ENCODE measurements at regions not wholly inside any gene's neighbourhood (a gene's known extent, or its start where the extent isn't known, plus 50 kb on each side); places are given as distances from the start of the nearest gene placed in this dataset.

- ChIA-PET CTCF (ENCODE audit: unreplicated experiment) (no interaction called here), POLR2A (no interaction called here)
- TF ChIP-seq CTCF (conservative IDR thresholded peaks at IDR 0.05; ENCODE audit: low read length) (no peak), EZH2phosphoT487 (IDR thresholded peaks at IDR 0.05; ENCODE audit: borderline replicate concordance, low read depth, low read length) (no peak)
- H3K27ac ChIP-seq (ENCODE audit: low read depth, low read length, poor library complexity, severe bottlenecking) = no peak overlapping the region
- no peaks in the 10 kb centered on the region for H4K20me1 ChIP-seq (ENCODE audit: insufficient read depth, low read length)
- DNase-seq (ENCODE audit: low spot score) = no peak
- no peaks in the 10 kb centered on the region for H3K9me2 ChIP-seq (ENCODE audit: insufficient read depth, low read length)
- no peaks in the 10 kb centered on the region for H3K9me3 ChIP-seq (ENCODE audit: low read length)
- H2AFZ ChIP-seq (ENCODE audit: low read length) = no peak overlapping the region
- H3K79me2 ChIP-seq (ENCODE audit: insufficient read depth, low read depth, low read length) = no peaks in the 10 kb centered on the region
- no peaks in the 10 kb centered on the region for H3K4me1 ChIP-seq (ENCODE audit: insufficient read depth, low read length, poor library complexity, severe bottlenecking)
- intact Hi-C loops (cut with micrococcal nuclease; ENCODE audit: unreplicated experiment) = no loop called here
- no peak overlapping the region for H3K4me2 ChIP-seq (ENCODE audit: low read length)
- H3K4me3 ChIP-seq (ENCODE audit: low read depth, low read length, poor library complexity, severe bottlenecking) = no peak overlapping the region
- no peaks in the 10 kb centered on the region for H3K36me3 ChIP-seq (ENCODE audit: insufficient read depth, low read length)
- BruUV-seq (replicated peaks) = no TSS peak
These were observed 231.3 kb downstream of the C1orf94 start for GRCh38 chr1:34408011-34408410.

GRCh38 chr1:34409689-34410229 lies 233.1 kb downstream of the C1orf94 start:
- H3K4me1 ChIP-seq (ENCODE audit: insufficient read depth, low read length, poor library complexity, severe bottlenecking) = no peaks in the 10 kb centered on the region
- H3K36me3 ChIP-seq (ENCODE audit: insufficient read depth, low read length) = no peaks in the 10 kb centered on the region
- no peak for DNase-seq (ENCODE audit: low spot score)
- H2AFZ ChIP-seq (ENCODE audit: low read length) = no peak overlapping the region
- intact Hi-C loops (cut with micrococcal nuclease; ENCODE audit: unreplicated experiment) = no loop called here
- ChIA-PET CTCF (ENCODE audit: unreplicated experiment) (no interaction called here), POLR2A (no interaction called here)
- H4K20me1 ChIP-seq (ENCODE audit: insufficient read depth, low read length) = no peaks in the 10 kb centered on the region
- H3K4me2 ChIP-seq (ENCODE audit: low read length) = no peak overlapping the region
- no peaks in the 10 kb centered on the region for H3K9me3 ChIP-seq (ENCODE audit: low read length)
- no peaks in the 10 kb centered on the region for H3K9me2 ChIP-seq (ENCODE audit: insufficient read depth, low read length)
- H3K79me2 ChIP-seq (ENCODE audit: insufficient read depth, low read depth, low read length) = no peaks in the 10 kb centered on the region
- H3K4me3 ChIP-seq (ENCODE audit: low read depth, low read length, poor library complexity, severe bottlenecking) = no peak overlapping the region
- no peak overlapping the region for H3K27ac ChIP-seq (ENCODE audit: low read depth, low read length, poor library complexity, severe bottlenecking)
- no TSS peak for BruUV-seq (replicated peaks)
- TF ChIP-seq CTCF (conservative IDR thresholded peaks at IDR 0.05; ENCODE audit: low read length) (no peak), EZH2phosphoT487 (IDR thresholded peaks at IDR 0.05; ENCODE audit: borderline replicate concordance, low read depth, low read length) (no peak)

GRCh38 chr1:34412598-34413370 lies 236.1 kb downstream of the C1orf94 start:
- DNase-seq (ENCODE audit: low spot score) = no peak
- Histone ChIP-seq H3K79me2 (ENCODE audit: insufficient read depth, low read depth, low read length) (no peaks in the 10 kb centered on the region), H3K36me3 (ENCODE audit: insufficient read depth, low read length) (no peaks in the 10 kb centered on the region), H3K9me2 (ENCODE audit: insufficient read depth, low read length) (no peaks in the 10 kb centered on the region), H3K4me2 (ENCODE audit: low read length) (no peak overlapping the region), H3K4me1 (ENCODE audit: insufficient read depth, low read length, poor library complexity, severe bottlenecking) (no peaks in the 10 kb centered on the region), H3K4me3 (ENCODE audit: low read depth, low read length, poor library complexity, severe bottlenecking) (no peak overlapping the region), H3K27ac (ENCODE audit: low read depth, low read length, poor library complexity, severe bottlenecking) (no peak overlapping the region), H4K20me1 (ENCODE audit: insufficient read depth, low read length) (no peaks in the 10 kb centered on the region), H3K9me3 (ENCODE audit: low read length) (no peaks in the 10 kb centered on the region), H2AFZ (ENCODE audit: low read length) (no peak overlapping the region)
- intact Hi-C loops (cut with micrococcal nuclease; ENCODE audit: unreplicated experiment) = no loop called here
- no peak for TF ChIP-seq EZH2phosphoT487 (IDR thresholded peaks at IDR 0.05; ENCODE audit: borderline replicate concordance, low read depth, low read length)
- TF ChIP-seq CTCF (conservative IDR thresholded peaks at IDR 0.05; ENCODE audit: low read length) = no peak
- ChIA-PET CTCF (ENCODE audit: unreplicated experiment) (no interaction called here), POLR2A (no interaction called here)
- no TSS peak for BruUV-seq (replicated peaks)

All from OCI-LY7 (cell line).